ENCODE measurements at regions not wholly inside any gene's neighbourhood (a gene's known extent, or its start where the extent isn't known, plus 50 kb on each side); places are given as distances from the start of the nearest gene placed in this dataset.

- TF ChIP-seq ZNF274 (IDR thresholded peaks at IDR 0.05; ENCODE audit: low read depth, low read length) = no peak
- TF ChIP-seq SUZ12 (IDR thresholded peaks at IDR 0.05; ENCODE audit: extremely low read depth, insufficient read depth, insufficient read length) = no peak
- no peak for TF ChIP-seq YY1 (IDR thresholded peaks at IDR 0.05; ENCODE audit: insufficient read depth, insufficient read length)
These were observed 120.8 kb upstream of the SEC14L1 start for GRCh38 chr17:77019893-77020379.
